ENCODE measurements at regions not wholly inside any gene's neighbourhood (a gene's known extent, or its start where the extent isn't known, plus 50 kb on each side); places are given as distances from the start of the nearest gene placed in this dataset.

GRCh38 chr5:73352649-73353230 lies 95.8 kb downstream of the FOXD1 start:
- TF ChIP-seq, protein P1, sequence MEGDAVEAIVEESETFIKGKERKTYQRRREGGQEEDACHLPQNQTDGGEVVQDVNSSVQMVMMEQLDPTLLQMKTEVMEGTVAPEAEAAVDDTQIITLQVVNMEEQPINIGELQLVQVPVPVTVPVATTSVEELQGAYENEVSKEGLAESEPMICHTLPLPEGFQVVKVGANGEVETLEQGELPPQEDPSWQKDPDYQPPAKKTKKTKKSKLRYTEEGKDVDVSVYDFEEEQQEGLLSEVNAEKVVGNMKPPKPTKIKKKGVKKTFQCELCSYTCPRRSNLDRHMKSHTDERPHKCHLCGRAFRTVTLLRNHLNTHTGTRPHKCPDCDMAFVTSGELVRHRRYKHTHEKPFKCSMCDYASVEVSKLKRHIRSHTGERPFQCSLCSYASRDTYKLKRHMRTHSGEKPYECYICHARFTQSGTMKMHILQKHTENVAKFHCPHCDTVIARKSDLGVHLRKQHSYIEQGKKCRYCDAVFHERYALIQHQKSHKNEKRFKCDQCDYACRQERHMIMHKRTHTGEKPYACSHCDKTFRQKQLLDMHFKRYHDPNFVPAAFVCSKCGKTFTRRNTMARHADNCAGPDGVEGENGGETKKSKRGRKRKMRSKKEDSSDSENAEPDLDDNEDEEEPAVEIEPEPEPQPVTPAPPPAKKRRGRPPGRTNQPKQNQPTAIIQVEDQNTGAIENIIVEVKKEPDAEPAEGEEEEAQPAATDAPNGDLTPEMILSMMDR (conservative IDR thresholded peaks at IDR 0.05; ENCODE audit: low read length) = no peak
- no peak for TF ChIP-seq EZH2phosphoT487 (IDR thresholded peaks at IDR 0.05; ENCODE audit: borderline replicate concordance, low read depth, low read length)
